Type B pancreatic cell (in vitro differentiated cells): ENCODE measurements at regions not wholly inside any gene's neighbourhood (a gene's known extent, or its start where the extent isn't known, plus 50 kb on each side); places are given as distances from the start of the nearest gene placed in this dataset.

Source experiments
- DNase-seq: peaks from one replicate; pipeline ENCODE4 v3.0.0; 2021; ENCODE audit warnings: mixed read lengths; ENCODE audit not compliant: unreplicated experiment; ENCODE audit errors: extremely low spot score
- H3K27ac Mint-ChIP-seq: 2 replicates; pipeline ENCODE4 v1.8.0; 2021; ENCODE audit warnings: mild to moderate bottlenecking, mixed read lengths
- H3K27me3 Mint-ChIP-seq: 2 replicates; pipeline ENCODE4 v1.8.0; 2021; ENCODE audit warnings: mixed read lengths
- H3K36me3 Mint-ChIP-seq: 2 replicates; pipeline ENCODE4 v1.8.0; 2021; ENCODE audit warnings: mixed read lengths
- H3K4me1 Mint-ChIP-seq: one replicate; pipeline ENCODE4 v1.8.0; 2021; ENCODE audit warnings: mixed read lengths; ENCODE audit not compliant: unreplicated experiment
- H3K4me3 Mint-ChIP-seq: 2 replicates; pipeline ENCODE4 v1.8.0; 2021; ENCODE audit warnings: mild to moderate bottlenecking, mixed read lengths
- H3K9me3 Mint-ChIP-seq: 2 replicates; pipeline ENCODE4 v1.8.0; 2021; ENCODE audit warnings: mixed read lengths
- TF ChIP-seq, protein P1 (sequence below): fragments of 200-600 bp; sonication (generic); conservative IDR thresholded peaks from 2 replicates; pipeline ENCODE4 v1.5.0; 2021; ENCODE audit warnings: antibody characterized with exemption, mild to moderate bottlenecking

DNA sequence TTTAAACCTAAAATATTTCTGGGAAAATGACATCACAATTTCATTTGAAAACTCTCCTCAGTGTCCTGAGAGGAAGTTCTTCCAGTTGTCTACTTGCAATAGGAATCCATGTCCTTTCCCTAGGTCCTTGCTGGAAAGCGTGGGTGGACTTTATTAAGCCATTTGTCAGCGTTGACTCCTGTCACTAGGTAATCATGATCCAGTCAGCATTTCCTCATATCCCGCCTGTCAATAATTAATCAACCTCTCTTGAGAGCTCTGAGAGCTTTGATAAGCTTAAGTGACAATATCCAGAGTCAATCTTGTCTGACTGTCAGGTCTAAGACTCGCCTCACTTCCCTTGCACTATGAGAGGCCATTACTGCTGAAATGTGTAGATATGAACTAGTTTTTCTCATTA is 107.2 kb upstream of the SLIT3 start:
- no peaks in the 10 kb centered on the region for H3K4me1 Mint-ChIP-seq
- H3K27me3 Mint-ChIP-seq = peaks cover 15% of the 10 kb centered on the region
- no peak overlapping the region for H3K4me3 Mint-ChIP-seq
- no peak overlapping the region for H3K27ac Mint-ChIP-seq
- DNase-seq = no peak
- TF ChIP-seq, protein P1, sequence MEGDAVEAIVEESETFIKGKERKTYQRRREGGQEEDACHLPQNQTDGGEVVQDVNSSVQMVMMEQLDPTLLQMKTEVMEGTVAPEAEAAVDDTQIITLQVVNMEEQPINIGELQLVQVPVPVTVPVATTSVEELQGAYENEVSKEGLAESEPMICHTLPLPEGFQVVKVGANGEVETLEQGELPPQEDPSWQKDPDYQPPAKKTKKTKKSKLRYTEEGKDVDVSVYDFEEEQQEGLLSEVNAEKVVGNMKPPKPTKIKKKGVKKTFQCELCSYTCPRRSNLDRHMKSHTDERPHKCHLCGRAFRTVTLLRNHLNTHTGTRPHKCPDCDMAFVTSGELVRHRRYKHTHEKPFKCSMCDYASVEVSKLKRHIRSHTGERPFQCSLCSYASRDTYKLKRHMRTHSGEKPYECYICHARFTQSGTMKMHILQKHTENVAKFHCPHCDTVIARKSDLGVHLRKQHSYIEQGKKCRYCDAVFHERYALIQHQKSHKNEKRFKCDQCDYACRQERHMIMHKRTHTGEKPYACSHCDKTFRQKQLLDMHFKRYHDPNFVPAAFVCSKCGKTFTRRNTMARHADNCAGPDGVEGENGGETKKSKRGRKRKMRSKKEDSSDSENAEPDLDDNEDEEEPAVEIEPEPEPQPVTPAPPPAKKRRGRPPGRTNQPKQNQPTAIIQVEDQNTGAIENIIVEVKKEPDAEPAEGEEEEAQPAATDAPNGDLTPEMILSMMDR = no peak
- no peaks in the 10 kb centered on the region for H3K9me3 Mint-ChIP-seq
- H3K36me3 Mint-ChIP-seq = no peaks in the 10 kb centered on the region

DNA sequence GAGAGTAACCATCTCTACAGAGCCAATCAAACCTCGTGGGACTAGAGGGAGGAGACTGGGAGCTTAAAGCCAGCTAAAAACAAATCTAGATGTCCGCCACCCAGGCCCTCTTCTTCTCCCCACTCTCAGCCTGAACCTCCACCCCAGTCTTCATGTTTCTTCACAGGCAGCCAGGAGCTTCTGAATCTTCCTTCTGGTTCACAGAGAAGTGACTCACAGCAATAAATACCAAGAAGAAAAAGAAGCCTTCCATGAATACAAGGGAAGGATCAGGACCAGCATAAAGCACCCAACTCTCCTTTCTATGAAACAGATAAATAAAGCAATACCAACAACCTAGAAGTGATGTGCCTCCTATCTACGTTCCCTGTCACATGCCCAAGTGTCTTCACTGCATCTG is 103.3 kb upstream of the SLIT3 start:
- no peak overlapping the region for H3K4me3 Mint-ChIP-seq
- TF ChIP-seq, protein P1 = no peak
- no peak overlapping the region for H3K27ac Mint-ChIP-seq
- H3K4me1 Mint-ChIP-seq = no peaks in the 10 kb centered on the region
- peaks cover 15% of the 10 kb centered on the region for H3K27me3 Mint-ChIP-seq
- H3K36me3 Mint-ChIP-seq = no peaks in the 10 kb centered on the region
- DNase-seq = no peak
- H3K9me3 Mint-ChIP-seq = no peaks in the 10 kb centered on the region

DNA sequence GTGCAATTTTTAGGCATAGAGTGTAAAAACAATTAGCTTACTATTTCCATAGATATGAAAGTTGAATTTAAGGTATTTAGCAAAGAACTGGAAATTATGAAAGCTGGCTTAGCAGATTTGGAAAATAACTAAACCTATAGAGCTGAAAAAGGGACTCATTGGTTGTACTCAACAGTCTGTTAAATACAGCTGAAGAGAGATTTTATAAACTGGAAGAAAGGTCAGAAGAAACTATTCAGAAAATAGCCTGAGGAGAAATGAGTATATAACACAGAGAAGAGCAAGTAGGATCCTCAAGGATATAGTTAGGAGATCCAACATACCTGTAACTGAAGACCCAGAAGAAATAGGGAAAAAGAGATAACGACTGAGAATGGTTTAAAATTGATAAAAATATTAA is 97.6 kb upstream of the SLIT3 start:
- H3K27ac Mint-ChIP-seq = no peak overlapping the region
- no peaks in the 10 kb centered on the region for H3K4me1 Mint-ChIP-seq

DNA sequence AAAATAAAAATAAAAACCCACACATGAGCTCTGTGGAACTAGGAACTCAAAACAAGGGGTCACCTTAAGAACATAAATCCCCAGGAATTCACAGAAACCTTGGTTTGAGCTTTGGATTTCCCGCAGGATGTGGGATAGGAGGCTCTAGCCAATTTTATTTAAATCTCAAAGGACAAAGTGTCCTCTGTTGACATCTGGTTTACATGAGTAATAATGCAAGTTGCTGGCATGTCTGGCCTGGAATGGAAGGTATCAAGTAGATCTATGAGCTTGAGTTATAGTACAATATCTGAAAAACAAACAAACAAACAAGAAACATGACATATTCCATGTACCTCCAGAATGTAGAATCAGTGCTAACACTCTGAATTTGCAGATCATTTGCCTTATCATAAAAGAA is 94.2 kb upstream of the SLIT3 start:
- TF ChIP-seq, protein P1 = no peak
- H3K4me1 Mint-ChIP-seq = no peaks in the 10 kb centered on the region
- peaks cover 11% of the 10 kb centered on the region for H3K27me3 Mint-ChIP-seq
- H3K36me3 Mint-ChIP-seq = no peaks in the 10 kb centered on the region
- H3K9me3 Mint-ChIP-seq = peaks cover 4% of the 10 kb centered on the region
- H3K4me3 Mint-ChIP-seq = no peak overlapping the region
- H3K27ac Mint-ChIP-seq = no peak overlapping the region
- DNase-seq = no peak

More for the DNA sequence above, 97.6 kb upstream of the SLIT3 start:
- no peak overlapping the region for H3K4me3 Mint-ChIP-seq
- peaks cover 5% of the 10 kb centered on the region for H3K27me3 Mint-ChIP-seq
- H3K9me3 Mint-ChIP-seq = peaks cover 4% of the 10 kb centered on the region
- no peaks in the 10 kb centered on the region for H3K36me3 Mint-ChIP-seq
- no peak for DNase-seq
- TF ChIP-seq, protein P1 = no peak

DNA sequence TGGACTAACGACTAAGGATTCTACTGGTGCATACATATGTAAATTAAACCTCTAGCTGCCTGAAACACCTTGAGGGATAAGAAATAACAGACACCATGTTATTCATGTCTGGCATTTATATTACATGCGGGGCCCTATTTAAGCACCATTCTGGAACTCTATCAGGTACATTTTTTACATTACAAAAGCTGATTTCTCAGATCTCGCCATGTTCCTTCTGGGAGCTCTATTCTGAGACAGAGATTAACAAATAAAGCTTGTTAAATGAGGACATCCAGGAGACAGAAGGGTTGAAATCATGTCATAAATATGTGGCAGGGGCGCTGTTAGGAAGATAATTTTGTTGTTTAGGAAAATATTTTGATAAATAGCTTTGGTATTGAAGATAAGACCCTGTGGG is 93.4 kb upstream of the SLIT3 start:
- H3K4me3 Mint-ChIP-seq = no peak overlapping the region
- H3K4me1 Mint-ChIP-seq = no peaks in the 10 kb centered on the region
- no peaks in the 10 kb centered on the region for H3K36me3 Mint-ChIP-seq
- DNase-seq = no peak
- peaks cover 4% of the 10 kb centered on the region for H3K9me3 Mint-ChIP-seq
- H3K27ac Mint-ChIP-seq = no peak overlapping the region
- TF ChIP-seq, protein P1 = no peak
- H3K27me3 Mint-ChIP-seq = peaks cover 15% of the 10 kb centered on the region

- H3K27ac Mint-ChIP-seq = no peak overlapping the region
- no peaks in the 10 kb centered on the region for H3K36me3 Mint-ChIP-seq
- TF ChIP-seq, protein P1 = no peak
- DNase-seq = no peak
- peaks cover 4% of the 10 kb centered on the region for H3K9me3 Mint-ChIP-seq
- no peak overlapping the region for H3K4me3 Mint-ChIP-seq
- peaks cover 17% of the 10 kb centered on the region for H3K27me3 Mint-ChIP-seq
- H3K4me1 Mint-ChIP-seq = no peaks in the 10 kb centered on the region
Measured at GRCh38 chr5:169393907-169394306, 93.0 kb upstream of the SLIT3 start.
